ENCODE measurements at regions not wholly inside any gene's neighbourhood (a gene's known extent, or its start where the extent isn't known, plus 50 kb on each side); places are given as distances from the start of the nearest gene placed in this dataset.

DNA sequence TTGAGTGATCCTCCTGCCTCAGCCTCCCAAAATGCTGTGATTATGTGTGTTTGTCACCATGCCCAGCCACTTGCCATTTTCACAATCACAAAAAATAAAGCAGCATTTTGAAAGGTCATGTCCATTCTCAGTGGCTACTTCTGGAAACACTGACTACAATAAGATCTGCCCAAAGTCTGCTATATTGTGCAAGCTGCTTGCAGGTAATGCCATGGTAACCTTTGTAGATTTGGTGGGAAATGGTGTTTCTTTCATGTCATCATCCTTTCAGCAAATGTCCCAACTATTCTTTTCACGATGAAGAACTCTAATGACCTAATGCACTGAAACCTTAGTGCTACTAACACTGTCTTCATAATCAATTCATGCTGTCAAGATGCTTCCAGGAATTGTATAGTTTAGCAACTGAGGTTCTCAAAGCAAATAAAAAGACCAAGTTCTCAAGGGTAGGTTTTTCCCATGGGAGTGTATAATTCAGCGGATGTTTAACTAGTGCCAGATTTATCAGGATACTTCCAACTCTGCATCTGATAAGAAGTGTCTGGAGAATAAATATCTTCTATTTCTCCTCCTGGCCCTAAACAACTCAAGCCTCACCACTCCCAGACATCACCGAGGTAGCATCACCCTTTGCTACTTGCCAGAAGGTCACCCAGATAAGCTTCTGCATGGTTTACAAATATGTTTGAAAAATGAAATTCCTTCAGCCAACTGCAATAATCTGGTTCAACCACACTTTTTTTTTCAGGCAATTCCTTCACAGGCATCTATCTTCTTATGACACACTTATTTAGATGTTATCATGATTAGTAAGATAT lies 132.0 kb upstream of the ZC3H11B start:
- Histone ChIP-seq H2AFZ (no peak overlapping the region), H3K4me3 (no peak overlapping the region), H3K4me1 (ENCODE audit: insufficient read depth) (no peaks in the 10 kb centered on the region), H3K27ac (no peak overlapping the region), H3K4me2 (ENCODE audit: unreplicated experiment) (no peak overlapping the region), H4K20me1 (ENCODE audit: insufficient read depth) (no peaks in the 10 kb centered on the region), H3K9ac (no peak overlapping the region), H3K79me2 (ENCODE audit: insufficient read depth) (no peaks in the 10 kb centered on the region), H3K36me3 (ENCODE audit: low read depth) (no peaks in the 10 kb centered on the region), H3K9me2 (ENCODE audit: insufficient read depth) (no peaks in the 10 kb centered on the region), H3K27me3 (replicated peaks; ENCODE audit: insufficient read depth) (0 out of 2 replicates have a peak, but pooled peaks cover under 1% of the 10 kb centered on the region), H3K9me3 (ENCODE audit: low read depth) (no peaks in the 10 kb centered on the region), H3F3A (ENCODE audit: insufficient read depth) (no peaks in the 10 kb centered on the region)
- 22 to 25% methylated on average over 3 of the region's 3 CpGs for WGBS, 2 experiments (ENCODE audit: low coverage in 1 of 2, low lambda C conversion rate in 2 of 2, missing lambda C conversion rate in 2 of 2)
- no peak for DNase-seq
- in situ Hi-C loops (cut with MboI), result no loop called here
- TF ChIP-seq EZH2phosphoT487 (IDR thresholded peaks at IDR 0.05; ENCODE audit: insufficient read depth, low read depth) (no peak), EZH2 (IDR thresholded peaks at IDR 0.05; ENCODE audit: insufficient read depth, poor library complexity, severe bottlenecking) (no peak)

DNA sequence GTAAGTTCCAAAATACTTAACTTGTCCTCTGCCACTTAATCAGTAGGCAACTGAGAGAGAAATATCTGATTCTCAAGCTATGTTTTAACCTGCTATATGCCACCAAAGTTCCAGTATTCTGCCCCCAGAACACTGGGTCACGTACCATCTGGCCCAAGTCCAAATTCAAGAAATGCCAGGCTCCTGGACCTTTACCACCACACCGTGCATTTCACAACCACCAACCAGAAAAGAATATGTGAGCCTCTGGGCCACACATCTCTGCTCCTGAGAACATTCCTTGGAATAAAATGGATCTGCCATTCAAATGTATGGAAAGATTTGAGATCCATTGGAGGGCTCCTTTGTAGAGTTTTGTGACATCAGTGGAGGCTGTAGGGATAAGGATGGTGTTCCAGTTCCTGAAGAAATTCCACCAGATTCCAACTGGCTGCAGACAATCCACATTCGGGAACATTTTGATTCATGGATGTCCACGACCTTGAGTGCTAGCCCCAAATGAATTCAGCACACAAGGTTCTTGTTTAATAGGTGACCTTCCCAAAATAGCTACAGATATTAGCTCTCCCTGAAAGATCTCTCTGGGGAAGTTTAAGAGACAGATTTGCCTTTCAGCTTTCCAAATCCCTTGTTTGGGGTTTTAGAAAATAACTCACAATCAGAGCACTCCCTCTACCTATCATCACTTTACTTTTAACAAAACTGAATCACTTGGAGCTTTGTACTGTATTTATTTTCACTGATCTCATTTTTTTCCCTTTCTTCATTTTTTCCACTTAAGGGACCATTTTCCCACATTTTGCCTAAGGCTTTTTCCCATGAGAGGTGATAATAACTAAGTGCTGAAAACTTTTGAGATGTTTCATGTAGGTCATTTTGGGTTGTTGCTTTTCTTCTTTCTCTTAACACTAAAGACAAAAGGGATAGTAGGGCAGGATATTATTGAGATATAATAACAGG lies 128.4 kb upstream of the ZC3H11B start:
- Histone ChIP-seq H3K36me3 (ENCODE audit: low read depth) (no peaks in the 10 kb centered on the region), H3K4me3 (no peak overlapping the region), H3K9me2 (ENCODE audit: insufficient read depth) (no peaks in the 10 kb centered on the region), H3K4me2 (ENCODE audit: unreplicated experiment) (no peak overlapping the region), H2AFZ (no peak overlapping the region), H3K27ac (no peak overlapping the region), H4K20me1 (ENCODE audit: insufficient read depth) (no peaks in the 10 kb centered on the region), H3K27me3 (replicated peaks; ENCODE audit: insufficient read depth) (0 out of 2 replicates have a peak, but pooled peaks cover 6% of the 10 kb centered on the region), H3K9me3 (ENCODE audit: low read depth) (no peaks in the 10 kb centered on the region), H3K4me1 (ENCODE audit: insufficient read depth) (no peaks in the 10 kb centered on the region), H3K9ac (no peak overlapping the region), H3K79me2 (ENCODE audit: insufficient read depth) (no peaks in the 10 kb centered on the region), H3F3A (ENCODE audit: insufficient read depth) (no peaks in the 10 kb centered on the region)
- DNase-seq, result no peak
- TF ChIP-seq EZH2phosphoT487 (IDR thresholded peaks at IDR 0.05; ENCODE audit: insufficient read depth, low read depth) (no peak), EZH2 (IDR thresholded peaks at IDR 0.05; ENCODE audit: insufficient read depth, poor library complexity, severe bottlenecking) (no peak)
- 15 to 16% methylated on average over 4 of the region's 4 CpGs for WGBS, 2 experiments (ENCODE audit: low coverage in 1 of 2, low lambda C conversion rate in 2 of 2, missing lambda C conversion rate in 2 of 2)
- in situ Hi-C loops (cut with MboI), result no loop called here

- no peak overlapping the region for H3K27ac ChIP-seq
- no peak overlapping the region for H3K4me3 ChIP-seq
- H3K36me3 ChIP-seq (ENCODE audit: low read depth), result no peaks in the 10 kb centered on the region
- H3K9me2 ChIP-seq (ENCODE audit: insufficient read depth), result no peaks in the 10 kb centered on the region
- no peaks in the 10 kb centered on the region for H3K79me2 ChIP-seq (ENCODE audit: insufficient read depth)
- H3K27me3 ChIP-seq (replicated peaks; ENCODE audit: insufficient read depth), result no peaks in the 10 kb centered on the region
- no peaks in the 10 kb centered on the region for H3K4me1 ChIP-seq (ENCODE audit: insufficient read depth)
- TF ChIP-seq EZH2 (IDR thresholded peaks at IDR 0.05; ENCODE audit: insufficient read depth, poor library complexity, severe bottlenecking) (no peak), EZH2phosphoT487 (IDR thresholded peaks at IDR 0.05; ENCODE audit: insufficient read depth, low read depth) (no peak)
- no peaks in the 10 kb centered on the region for H4K20me1 ChIP-seq (ENCODE audit: insufficient read depth)
- 38 to 45% methylated on average over 5 of the region's 5 CpGs for WGBS, 2 experiments (ENCODE audit: low coverage in 1 of 2, low lambda C conversion rate in 2 of 2, missing lambda C conversion rate in 2 of 2)
- in situ Hi-C loops (cut with MboI), result no loop called here
- no peak overlapping the region for H2AFZ ChIP-seq
- no peak overlapping the region for H3K4me2 ChIP-seq (ENCODE audit: unreplicated experiment)
- no peaks in the 10 kb centered on the region for H3K9me3 ChIP-seq (ENCODE audit: low read depth)
- no peak overlapping the region for H3K9ac ChIP-seq
- no peaks in the 10 kb centered on the region for H3F3A ChIP-seq (ENCODE audit: insufficient read depth)
- no peak for DNase-seq
Measured at GRCh38 chr1:219733511-219734174, 120.7 kb upstream of the ZC3H11B start.

GRCh38 chr1:219732814-219733491 lies 120.0 kb upstream of the ZC3H11B start:
- no peak for TF ChIP-seq EZH2 (IDR thresholded peaks at IDR 0.05; ENCODE audit: insufficient read depth, poor library complexity, severe bottlenecking)
- no peak for TF ChIP-seq EZH2phosphoT487 (IDR thresholded peaks at IDR 0.05; ENCODE audit: insufficient read depth, low read depth)
- Histone ChIP-seq H3F3A (ENCODE audit: insufficient read depth) (no peaks in the 10 kb centered on the region), H3K79me2 (ENCODE audit: insufficient read depth) (no peaks in the 10 kb centered on the region), H3K27ac (no peak overlapping the region), H3K36me3 (ENCODE audit: low read depth) (no peaks in the 10 kb centered on the region), H3K9me3 (ENCODE audit: low read depth) (no peaks in the 10 kb centered on the region), H3K4me3 (no peak overlapping the region), H3K4me2 (ENCODE audit: unreplicated experiment) (no peak overlapping the region), H3K9me2 (ENCODE audit: insufficient read depth) (no peaks in the 10 kb centered on the region), H4K20me1 (ENCODE audit: insufficient read depth) (no peaks in the 10 kb centered on the region), H2AFZ (no peak overlapping the region), H3K4me1 (ENCODE audit: insufficient read depth) (no peaks in the 10 kb centered on the region), H3K9ac (no peak overlapping the region), H3K27me3 (replicated peaks; ENCODE audit: insufficient read depth) (no peaks in the 10 kb centered on the region)
- DNase-seq, result no peak
- in situ Hi-C loops (cut with MboI), result no loop called here
- WGBS, 2 experiments (ENCODE audit: low coverage in 1 of 2, low lambda C conversion rate in 2 of 2, missing lambda C conversion rate in 2 of 2), result 0 to 2% methylated on average over 2 of the region's 2 CpGs
